ENCODE measurements at regions not wholly inside any gene's neighbourhood (a gene's known extent, or its start where the extent isn't known, plus 50 kb on each side); places are given as distances from the start of the nearest gene placed in this dataset.

GRCh38 chr3:139157161-139157932 is 112.7 kb upstream of the PRR23C start:
- Histone ChIP-seq H2AFZ (ENCODE audit: insufficient read depth, low read length, poor library complexity) (no peak overlapping the region), H2BK120ac (ENCODE audit: insufficient read depth, low read length, poor library complexity) (no peak overlapping the region), H3K14ac (ENCODE audit: low read length) (no peak overlapping the region), H4K8ac (ENCODE audit: low read depth, low read length) (no peak overlapping the region), H3K4me1 (ENCODE audit: control insufficient read depth in 1 of 2, insufficient read depth in 2 of 2, low read length in 2 of 2) (no peaks in the 10 kb centered on the region), H3K79me2 (ENCODE audit: control insufficient read depth, insufficient read depth, low read length, poor library complexity) (no peaks in the 10 kb centered on the region), H2AK5ac (ENCODE audit: low read length) (no peak overlapping the region), H3K4me3 (ENCODE audit: low read depth, low read length) (no peak overlapping the region), H3K23ac (ENCODE audit: low read length) (no peak overlapping the region), H3K27me3 (ENCODE audit: insufficient read depth, low read length) (no peaks in the 10 kb centered on the region), H3K79me1 (ENCODE audit: low read length) (no peaks in the 10 kb centered on the region), H3K9ac (ENCODE audit: low read length) (no peak overlapping the region), H2BK5ac (ENCODE audit: low read depth, low read length, poor library complexity) (no peak overlapping the region), H3K4me2 (ENCODE audit: low read length) (no peak overlapping the region), H3K4ac (ENCODE audit: low read depth, low read length) (no peak overlapping the region), H3K36me3 (ENCODE audit: control insufficient read depth in 1 of 2, insufficient read depth in 2 of 2, low read length in 2 of 2) (no peaks in the 10 kb centered on the region), H3K9me3 (ENCODE audit: insufficient read depth, low read depth, low read length) (no peaks in the 10 kb centered on the region), H2BK12ac (ENCODE audit: low read length) (no peak overlapping the region), H3K18ac (ENCODE audit: low read length) (no peak overlapping the region), H4K91ac (ENCODE audit: low read depth, low read length) (no peak overlapping the region), H3K27ac (ENCODE audit: low read depth, low read length) (no peak overlapping the region), H4K12ac (ENCODE audit: low read depth, low read length) (no peak overlapping the region)
- no CpG with 5 or more reads among the region's 10 CpGs for WGBS (ENCODE audit: extremely low coverage, insufficient coverage, insufficient read length)
- DNase-seq, result no peak

GRCh38 chr3:139159356-139159755 is 114.7 kb upstream of the PRR23C start:
- Histone ChIP-seq H3K14ac (ENCODE audit: low read length) (no peak overlapping the region), H3K36me3 (ENCODE audit: control insufficient read depth in 1 of 2, insufficient read depth in 2 of 2, low read length in 2 of 2) (no peaks in the 10 kb centered on the region), H3K79me2 (ENCODE audit: control insufficient read depth, insufficient read depth, low read length, poor library complexity) (no peaks in the 10 kb centered on the region)

GRCh38 chr3:139173372-139174108 is 128.8 kb upstream of the PRR23C start:
- H3K4me2 ChIP-seq (ENCODE audit: low read length), result no peak overlapping the region
- no peak overlapping the region for H2BK5ac ChIP-seq (ENCODE audit: low read depth, low read length, poor library complexity)
- H2AK5ac ChIP-seq (ENCODE audit: low read length), result no peak overlapping the region
- H3K4ac ChIP-seq (ENCODE audit: low read depth, low read length), result no peak overlapping the region
- H3K4me3 ChIP-seq (ENCODE audit: low read depth, low read length), result no peak overlapping the region
- H3K27ac ChIP-seq (ENCODE audit: low read depth, low read length), result no peak overlapping the region
- no peak overlapping the region for H2BK120ac ChIP-seq (ENCODE audit: insufficient read depth, low read length, poor library complexity)
- H3K79me1 ChIP-seq (ENCODE audit: low read length), result no peaks in the 10 kb centered on the region
- peaks cover 6% of the 10 kb centered on the region for H3K9me3 ChIP-seq (ENCODE audit: insufficient read depth, low read depth, low read length)
- DNase-seq, result no peak
- H3K27me3 ChIP-seq (ENCODE audit: insufficient read depth, low read length), result no peaks in the 10 kb centered on the region
- no peak overlapping the region for H2AFZ ChIP-seq (ENCODE audit: insufficient read depth, low read length, poor library complexity)
- H3K23ac ChIP-seq (ENCODE audit: low read length), result no peak overlapping the region
- H2BK12ac ChIP-seq (ENCODE audit: low read length), result no peak overlapping the region
- no peak overlapping the region for H3K18ac ChIP-seq (ENCODE audit: low read length)
- no CpG with 5 or more reads among the region's 9 CpGs for whole genome bisulfite sequencing (ENCODE audit: extremely low coverage, insufficient coverage, insufficient read length)
- no peak overlapping the region for H4K12ac ChIP-seq (ENCODE audit: low read depth, low read length)
- no peak overlapping the region for H3K14ac ChIP-seq (ENCODE audit: low read length)
- H4K8ac ChIP-seq (ENCODE audit: low read depth, low read length), result no peak overlapping the region
- no peak overlapping the region for H4K91ac ChIP-seq (ENCODE audit: low read depth, low read length)
- H3K9ac ChIP-seq (ENCODE audit: low read length), result no peak overlapping the region
- H3K79me2 ChIP-seq (ENCODE audit: control insufficient read depth, insufficient read depth, low read length, poor library complexity), result no peaks in the 10 kb centered on the region
- no peaks in the 10 kb centered on the region for H3K4me1 ChIP-seq (ENCODE audit: control insufficient read depth in 1 of 2, insufficient read depth in 2 of 2, low read length in 2 of 2)
- H3K36me3 ChIP-seq (ENCODE audit: control insufficient read depth in 1 of 2, insufficient read depth in 2 of 2, low read length in 2 of 2), result no peaks in the 10 kb centered on the region

More at GRCh38 chr3:139159356-139159755, 114.7 kb upstream of the PRR23C start:
- no peak overlapping the region for H4K8ac ChIP-seq (ENCODE audit: low read depth, low read length)
- H2AFZ ChIP-seq (ENCODE audit: insufficient read depth, low read length, poor library complexity), result no peak overlapping the region
- H4K91ac ChIP-seq (ENCODE audit: low read depth, low read length), result no peak overlapping the region
- no peak overlapping the region for H3K4me3 ChIP-seq (ENCODE audit: low read depth, low read length)
- H3K4ac ChIP-seq (ENCODE audit: low read depth, low read length), result no peak overlapping the region
- H2BK12ac ChIP-seq (ENCODE audit: low read length), result no peak overlapping the region
- H3K4me1 ChIP-seq (ENCODE audit: control insufficient read depth in 1 of 2, insufficient read depth in 2 of 2, low read length in 2 of 2), result no peaks in the 10 kb centered on the region
- no peak overlapping the region for H2BK120ac ChIP-seq (ENCODE audit: insufficient read depth, low read length, poor library complexity)
- no peaks in the 10 kb centered on the region for H3K27me3 ChIP-seq (ENCODE audit: insufficient read depth, low read length)
- no peak overlapping the region for H4K12ac ChIP-seq (ENCODE audit: low read depth, low read length)
- no peak overlapping the region for H2AK5ac ChIP-seq (ENCODE audit: low read length)
- no peak overlapping the region for H3K4me2 ChIP-seq (ENCODE audit: low read length)
- no peak overlapping the region for H3K9ac ChIP-seq (ENCODE audit: low read length)
- H3K27ac ChIP-seq (ENCODE audit: low read depth, low read length), result no peak overlapping the region
- WGBS (ENCODE audit: extremely low coverage, insufficient coverage, insufficient read length), result no CpG with 5 or more reads among the region's 3 CpGs
- no peak for DNase-seq
- no peaks in the 10 kb centered on the region for H3K79me1 ChIP-seq (ENCODE audit: low read length)
- H3K23ac ChIP-seq (ENCODE audit: low read length), result no peak overlapping the region
- H3K9me3 ChIP-seq (ENCODE audit: insufficient read depth, low read depth, low read length), result no peaks in the 10 kb centered on the region
- H2BK5ac ChIP-seq (ENCODE audit: low read depth, low read length, poor library complexity), result no peak overlapping the region
- no peak overlapping the region for H3K18ac ChIP-seq (ENCODE audit: low read length)

- Histone ChIP-seq H3K79me2 (ENCODE audit: control insufficient read depth, insufficient read depth, low read length, poor library complexity) (no peaks in the 10 kb centered on the region), H4K12ac (ENCODE audit: low read depth, low read length) (no peak overlapping the region), H4K91ac (ENCODE audit: low read depth, low read length) (no peak overlapping the region), H3K36me3 (ENCODE audit: control insufficient read depth in 1 of 2, insufficient read depth in 2 of 2, low read length in 2 of 2) (no peaks in the 10 kb centered on the region), H3K9ac (ENCODE audit: low read length) (no peak overlapping the region), H3K23ac (ENCODE audit: low read length) (no peak overlapping the region), H3K4ac (ENCODE audit: low read depth, low read length) (no peak overlapping the region), H3K18ac (ENCODE audit: low read length) (no peak overlapping the region), H2AK5ac (ENCODE audit: low read length) (no peak overlapping the region), H2BK5ac (ENCODE audit: low read depth, low read length, poor library complexity) (no peak overlapping the region), H2AFZ (ENCODE audit: insufficient read depth, low read length, poor library complexity) (no peak overlapping the region), H3K4me3 (ENCODE audit: low read depth, low read length) (no peak overlapping the region), H4K8ac (ENCODE audit: low read depth, low read length) (no peak overlapping the region), H3K4me1 (ENCODE audit: control insufficient read depth in 1 of 2, insufficient read depth in 2 of 2, low read length in 2 of 2) (peaks cover 0 to 4% of the 10 kb centered on the region in 2 experiments), H2BK120ac (ENCODE audit: insufficient read depth, low read length, poor library complexity) (no peak overlapping the region), H3K9me3 (ENCODE audit: insufficient read depth, low read depth, low read length) (peaks cover 4% of the 10 kb centered on the region), H3K14ac (ENCODE audit: low read length) (no peak overlapping the region), H3K79me1 (ENCODE audit: low read length) (no peaks in the 10 kb centered on the region), H3K4me2 (ENCODE audit: low read length) (no peak overlapping the region), H3K27me3 (ENCODE audit: insufficient read depth, low read length) (no peaks in the 10 kb centered on the region), H2BK12ac (ENCODE audit: low read length) (no peak overlapping the region), H3K27ac (ENCODE audit: low read depth, low read length) (no peak overlapping the region)
- no CpG with 5 or more reads among the region's 2 CpGs for WGBS (ENCODE audit: extremely low coverage, insufficient coverage, insufficient read length)
- no peak for DNase-seq
Measured at GRCh38 chr3:139180489-139180888, 135.8 kb upstream of the PRR23C start.
